Stomach (tissue), 8 donors: ENCODE measurements at regions not wholly inside any gene's neighbourhood (a gene's known extent, or its start where the extent isn't known, plus 50 kb on each side); places are given as distances from the start of the nearest gene placed in this dataset.

Experiments used
- DNase-seq, 2 donors: peaks; one replicate each; pipeline versions ENCODE4 v3.0.0 to v3.0.0-alpha.2; 2013 to 2019
- H3K27ac ChIP-seq, 5 donors: fragments of 200-600 bp in 4 of 5; sonication (generic) in 4 of 5; one replicate each; pipeline ENCODE4 v1.5.1; 2013 to 2019; ENCODE audit warnings: mild to moderate bottlenecking in 1 of 5, moderate library complexity in 1 of 5
- H3K27me3 ChIP-seq, 3 donors: fragments of 200-600 bp; sonication (generic); one replicate each; pipeline ENCODE4 v1.5.1; 2017 to 2019; ENCODE audit warnings: mixed run types in 1 of 3
- H3K36me3 ChIP-seq, 4 donors: fragments of 200-600 bp; sonication (generic); 1 replicate in 3 of 4; 2 replicates in 1 of 4; pipeline ENCODE4 v1.5.1; 2016 to 2019
- H3K4me1 ChIP-seq, 4 donors: fragments of 200-600 bp; sonication (generic); one replicate each; pipeline ENCODE4 v1.5.1; 2016 to 2019
- H3K4me3 ChIP-seq, 4 donors: fragments of 200-600 bp; sonication (generic) in 3 of 4; one replicate each; pipeline ENCODE4 v1.5.1; 2016 to 2019; ENCODE audit warnings: mild to moderate bottlenecking in 1 of 4
- H3K9me3 ChIP-seq, 4 donors: fragments of 200-600 bp; sonication (generic); one replicate each; pipeline ENCODE4 v1.5.1; 2016 to 2019
- EP300 ChIP-seq: sonication (generic); formaldehyde crosslinking; IDR thresholded peaks from one replicate; pipeline ENCODE4 v1.6.1; 2017; ENCODE audit warnings: antibody characterized with exemption
- POLR2A ChIP-seq, 4 donors: fragments of 450-650 bp; IDR thresholded peaks; one replicate each; pipeline ENCODE4 v1.6.1; 2016; ENCODE audit warnings: antibody characterized with exemption in 4 of 4, control low read depth in 2 of 4, mild to moderate bottlenecking in 1 of 4, moderate library complexity in 1 of 4
- POLR2AphosphoS5 ChIP-seq, 3 donors: sonication (generic); formaldehyde crosslinking; IDR thresholded peaks; one replicate each; pipeline ENCODE4 v1.6.1; 2016; ENCODE audit warnings: antibody characterized with exemption in 3 of 3
- WGBS, 5 donors: extraction: QIAGEN DNeasy Blood & Tissue Kit in 3 of 5; methylation state at CpG; one replicate each; pipeline versions ENCODE4 v1.1.5 to v1.1.7; 2013 to 2018; 5-methylcytosine and 5-hydroxymethylcytosine counted together
- intact Hi-C: fragments of 100-400 bp; cut with DNase I; formaldehyde crosslinking; loops from one replicate; pipeline ENCODE4 v1.15.1; 2023; ENCODE audit warnings: low total_unique reads
- TF ChIP-seq, protein P1 (sequence below), 7 experiments: fragments of 450-650 bp in 4 of 7; fragments of 200-600 bp in 3 of 7; sonication (generic) in 3 of 7; IDR thresholded peaks; one replicate each; pipeline ENCODE4 v1.5.1; 2016 to 2019; ENCODE audit warnings: antibody characterized with exemption in 7 of 7, control low read depth in 2 of 7, mild to moderate bottlenecking in 1 of 7
- donor health status: healthy with polysubstance abuse.
- donor health status: Bipolar disorder and iron deficiency.
- donor health status: healthy.

GRCh38 chr1:234750922-234751627 is 141.1 kb upstream of the IRF2BP2 start:
- WGBS, 5 donors: 20 to 45% (median 32%) methylated on average over 4 of the region's 4 CpGs
- H3K4me3 ChIP-seq: no peak overlapping the region
- intact Hi-C loops: no loop called here

DNA sequence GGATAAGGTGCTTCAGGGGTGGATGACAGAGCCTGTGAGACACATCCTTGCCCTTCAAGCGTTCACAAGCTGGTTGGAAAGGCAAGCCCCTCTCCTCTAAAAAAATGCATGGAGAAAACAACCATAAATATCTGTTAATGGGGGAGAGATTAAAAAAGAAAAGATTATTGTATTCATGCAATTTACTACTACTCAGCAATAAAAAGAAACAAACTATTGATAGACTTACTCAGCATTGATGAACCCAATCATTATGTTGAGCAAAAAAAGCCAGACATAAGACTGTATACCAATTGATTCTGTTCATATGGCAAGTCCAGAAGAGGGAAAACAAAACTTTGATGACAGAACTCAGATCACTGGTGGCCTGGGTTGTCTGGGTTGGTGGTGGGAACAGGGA is 138.7 kb upstream of the IRF2BP2 start:
- 86 to 95% (median 94%) methylated on average over 1 of the region's 1 CpG for WGBS, 5 donors
- DNase-seq: no peak
- no peak for TF ChIP-seq POLR2AphosphoS5 (IDR thresholded peaks at IDR 0.05)
- no peaks in the 10 kb centered on the region for H3K36me3 ChIP-seq
- H3K4me3 ChIP-seq: no peak overlapping the region
- intact Hi-C loops: no loop called here
- H3K27ac ChIP-seq: no peak overlapping the region
- no peaks in the 10 kb centered on the region for H3K27me3 ChIP-seq
- no peaks in the 10 kb centered on the region for H3K9me3 ChIP-seq
- H3K4me1 ChIP-seq: peaks cover 17 to 34% (median 28%) of the 10 kb centered on the region in 4 donors

More at GRCh38 chr1:234750922-234751627, 141.1 kb upstream of the IRF2BP2 start:
- H3K4me1 ChIP-seq: peaks cover 13 to 37% (median 20%) of the 10 kb centered on the region in 4 donors
- DNase-seq: peak; percentile 64 to 81
- no peaks in the 10 kb centered on the region for H3K9me3 ChIP-seq
- H3K27me3 ChIP-seq: no peaks in the 10 kb centered on the region
- no peaks in the 10 kb centered on the region for H3K36me3 ChIP-seq
- H3K27ac ChIP-seq: peak overlapping the region; percentile 73 to 90 (median 81)
- TF ChIP-seq POLR2AphosphoS5 (IDR thresholded peaks at IDR 0.05) (peak; percentile 31 to 82 (median 72)), EP300 (no peak)

- no peak overlapping the region for H3K4me3 ChIP-seq
- H3K27ac ChIP-seq: no peak overlapping the region
- no peaks in the 10 kb centered on the region for H3K36me3 ChIP-seq
- peaks cover 21 to 40% (median 32%) of the 10 kb centered on the region in 4 donors for H3K4me1 ChIP-seq
- WGBS, 5 donors: 89 to 96% (median 91%) methylated on average over 7 of the region's 7 CpGs
- H3K9me3 ChIP-seq: no peaks in the 10 kb centered on the region
- intact Hi-C loops: no loop called here
- TF ChIP-seq POLR2A (IDR thresholded peaks at IDR 0.05): no peak
- TF ChIP-seq, protein P1, sequence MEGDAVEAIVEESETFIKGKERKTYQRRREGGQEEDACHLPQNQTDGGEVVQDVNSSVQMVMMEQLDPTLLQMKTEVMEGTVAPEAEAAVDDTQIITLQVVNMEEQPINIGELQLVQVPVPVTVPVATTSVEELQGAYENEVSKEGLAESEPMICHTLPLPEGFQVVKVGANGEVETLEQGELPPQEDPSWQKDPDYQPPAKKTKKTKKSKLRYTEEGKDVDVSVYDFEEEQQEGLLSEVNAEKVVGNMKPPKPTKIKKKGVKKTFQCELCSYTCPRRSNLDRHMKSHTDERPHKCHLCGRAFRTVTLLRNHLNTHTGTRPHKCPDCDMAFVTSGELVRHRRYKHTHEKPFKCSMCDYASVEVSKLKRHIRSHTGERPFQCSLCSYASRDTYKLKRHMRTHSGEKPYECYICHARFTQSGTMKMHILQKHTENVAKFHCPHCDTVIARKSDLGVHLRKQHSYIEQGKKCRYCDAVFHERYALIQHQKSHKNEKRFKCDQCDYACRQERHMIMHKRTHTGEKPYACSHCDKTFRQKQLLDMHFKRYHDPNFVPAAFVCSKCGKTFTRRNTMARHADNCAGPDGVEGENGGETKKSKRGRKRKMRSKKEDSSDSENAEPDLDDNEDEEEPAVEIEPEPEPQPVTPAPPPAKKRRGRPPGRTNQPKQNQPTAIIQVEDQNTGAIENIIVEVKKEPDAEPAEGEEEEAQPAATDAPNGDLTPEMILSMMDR (IDR thresholded peaks at IDR 0.05): no peak
- TF ChIP-seq EP300: no peak
- TF ChIP-seq POLR2AphosphoS5 (IDR thresholded peaks at IDR 0.05): no peak
- H3K27me3 ChIP-seq: no peaks in the 10 kb centered on the region
- no peak for DNase-seq
Observed at GRCh38 chr1:234748066-234748465, 138.1 kb upstream of the IRF2BP2 start.

- H3K27me3 ChIP-seq: no peaks in the 10 kb centered on the region
- peaks cover 21 to 34% (median 30%) of the 10 kb centered on the region in 4 donors for H3K4me1 ChIP-seq
- no peak for TF ChIP-seq POLR2AphosphoS5 (IDR thresholded peaks at IDR 0.05)
- TF ChIP-seq POLR2A (IDR thresholded peaks at IDR 0.05): no peak
- no peak for TF ChIP-seq EP300
- TF ChIP-seq, protein P1 (IDR thresholded peaks at IDR 0.05): no peak
- no peak overlapping the region for H3K27ac ChIP-seq
- no peaks in the 10 kb centered on the region for H3K9me3 ChIP-seq
- no peak for DNase-seq
- no peak overlapping the region for H3K4me3 ChIP-seq
- intact Hi-C loops: no loop called here
- H3K36me3 ChIP-seq: no peaks in the 10 kb centered on the region
- 73 to 84% (median 79%) methylated on average over 9 of the region's 9 CpGs for WGBS, 5 donors
Observed at GRCh38 chr1:234746798-234747196, 136.8 kb upstream of the IRF2BP2 start.

DNA sequence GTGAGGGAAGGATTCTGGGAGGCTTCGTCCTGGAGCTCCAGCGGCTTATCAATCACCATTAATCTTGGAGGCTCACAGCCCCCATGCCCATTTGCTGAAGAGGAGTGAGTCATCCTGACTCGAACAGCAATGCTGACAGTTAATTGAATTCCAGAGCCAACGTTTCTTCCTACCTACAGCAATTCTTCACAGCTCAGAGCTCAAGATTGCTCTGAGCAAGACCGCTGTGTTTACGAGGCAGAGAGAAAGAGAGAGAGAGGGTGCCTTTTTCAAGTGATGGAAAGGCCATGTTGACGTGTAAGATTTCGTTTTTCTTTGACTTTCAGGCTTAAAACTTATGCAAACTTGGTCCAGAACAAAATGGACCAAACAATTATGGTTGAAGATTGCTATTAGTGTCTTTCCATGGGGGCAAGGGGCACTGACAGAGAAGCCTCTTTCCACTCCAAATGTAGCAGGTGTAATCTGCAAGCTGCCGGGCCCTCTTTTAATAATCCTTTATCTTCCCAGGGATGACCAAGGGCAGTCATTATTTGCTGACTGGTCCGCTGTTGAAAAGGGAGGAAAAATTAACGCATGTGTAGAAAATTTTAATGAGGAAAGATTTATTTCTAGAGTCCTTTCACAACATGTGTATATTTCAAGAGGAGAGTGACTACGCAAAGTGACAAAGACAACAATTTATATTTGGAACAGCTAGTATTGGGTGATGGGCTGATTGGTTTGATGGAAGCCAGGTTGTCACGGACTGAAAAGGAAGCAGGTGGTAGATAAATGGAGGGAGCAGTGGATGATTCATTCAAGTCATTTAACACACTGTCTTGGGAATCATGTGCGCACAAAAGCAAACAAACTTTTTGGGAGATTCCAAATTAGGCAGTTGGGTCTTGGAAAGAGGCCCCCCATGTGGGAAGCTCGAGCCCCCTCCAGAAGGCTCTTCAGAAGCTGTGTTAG is 136.1 kb upstream of the IRF2BP2 start:
- Histone ChIP-seq H3K27me3 (no peaks in the 10 kb centered on the region), H3K27ac (no peak overlapping the region), H3K9me3 (no peaks in the 10 kb centered on the region), H3K4me3 (no peak overlapping the region), H3K4me1 (peaks cover 16 to 28% (median 24%) of the 10 kb centered on the region in 4 donors), H3K36me3 (no peaks in the 10 kb centered on the region)
- intact Hi-C loops: no loop called here
- TF ChIP-seq POLR2A (IDR thresholded peaks at IDR 0.05) (no peak), EP300 (no peak), POLR2AphosphoS5 (IDR thresholded peaks at IDR 0.05) (no peak)
- TF ChIP-seq, protein P1 (IDR thresholded peaks at IDR 0.05): no peak
- WGBS, 5 donors: 76 to 86% (median 81%) methylated on average over 15 of the region's 15 CpGs
- DNase-seq: peak in 1 of 2 donors; percentile 63
